ENCODE measurements at regions not wholly inside any gene's neighbourhood (a gene's known extent, or its start where the extent isn't known, plus 50 kb on each side); places are given as distances from the start of the nearest gene placed in this dataset.
"Not testable (repeated sequence)": the region's sequence is repeated elsewhere in the genome, so short reads cannot be mapped to it uniquely, and the experiment has no call there.

- DNase-seq = not testable (repeated sequence)
These were observed 383.1 kb upstream of the EMCN start for GRCh38 chr4:100900945-100901344.

GRCh38 chr4:100900134-100900533, 382.3 kb upstream of the EMCN start:
- DNase-seq = no peak

- no peak for DNase-seq
These were observed 381.0 kb upstream of the EMCN start for GRCh38 chr4:100898844-100899243.

GRCh38 chr4:100895556-100896197, 377.9 kb upstream of the EMCN start:
- DNase-seq = no peak

GRCh38 chr4:100894339-100894870, 376.6 kb upstream of the EMCN start:
- DNase-seq = no peak

GRCh38 chr4:100891808-100892207, 374.0 kb upstream of the EMCN start:
- no peak for DNase-seq

GRCh38 chr4:100889898-100890297, 372.1 kb upstream of the EMCN start:
- DNase-seq = no peak

- no peak for DNase-seq
These were observed 371.6 kb upstream of the EMCN start for GRCh38 chr4:100889401-100889800.

- DNase-seq = no peak
These were observed 364.8 kb upstream of the EMCN start for GRCh38 chr4:100882661-100883060.

- no peak for DNase-seq
These were observed 363.5 kb upstream of the EMCN start for GRCh38 chr4:100881283-100881682.

- DNase-seq = no peak
These were observed 362.2 kb upstream of the EMCN start for GRCh38 chr4:100880011-100880410.

GRCh38 chr4:100879471-100879870, 361.6 kb upstream of the EMCN start:
- DNase-seq = no peak

- DNase-seq = no peak
These were observed 358.7 kb upstream of the EMCN start for GRCh38 chr4:100876546-100876945.

- no peak for DNase-seq
These were observed 357.7 kb upstream of the EMCN start for GRCh38 chr4:100875296-100876068.

GRCh38 chr4:100872811-100873210, 355.0 kb upstream of the EMCN start:
- no peak for DNase-seq

- DNase-seq = no peak
These were observed 353.3 kb upstream of the EMCN start for GRCh38 chr4:100870940-100871772.

GRCh38 chr4:100869276-100869675, 351.5 kb upstream of the EMCN start:
- DNase-seq = no peak

GRCh38 chr4:100868281-100868680, 350.5 kb upstream of the EMCN start:
- DNase-seq = not testable (repeated sequence)

- DNase-seq = no peak
These were observed 334.5 kb upstream of the EMCN start for GRCh38 chr4:100852326-100852725.

- no peak for DNase-seq
These were observed 331.5 kb upstream of the EMCN start for GRCh38 chr4:100849319-100849718.

- DNase-seq = no peak
These were observed 331.0 kb upstream of the EMCN start for GRCh38 chr4:100848841-100849240.

GRCh38 chr4:100843910-100844309, 326.1 kb upstream of the EMCN start:
- DNase-seq = no peak

- no peak for DNase-seq
These were observed 325.0 kb upstream of the EMCN start for GRCh38 chr4:100842856-100843255.
